ENCODE measurements at regions not wholly inside any gene's neighbourhood (a gene's known extent, or its start where the extent isn't known, plus 50 kb on each side); places are given as distances from the start of the nearest gene placed in this dataset.

- in situ Hi-C loops (cut with MboI; ENCODE audit: low sequenced_read_pairs), result no loop called here
These were observed 209.4 kb downstream of the DTWD2 start for GRCh38 chr5:118778941-118779340.

- in situ Hi-C loops (cut with MboI; ENCODE audit: low sequenced_read_pairs), result no loop called here
These were observed 211.1 kb downstream of the DTWD2 start for GRCh38 chr5:118777189-118777736.

- in situ Hi-C loops (cut with MboI; ENCODE audit: low sequenced_read_pairs), result no loop called here
These were observed 211.6 kb downstream of the DTWD2 start for GRCh38 chr5:118776755-118777154.

- in situ Hi-C loops (cut with MboI; ENCODE audit: low sequenced_read_pairs), result no loop called here
These were observed 212.4 kb downstream of the DTWD2 start for GRCh38 chr5:118775790-118776499.

GRCh38 chr5:118768607-118769175, 219.7 kb downstream of the DTWD2 start:
- in situ Hi-C loops (cut with MboI; ENCODE audit: low sequenced_read_pairs), result no loop called here

GRCh38 chr5:118762291-118762690, 226.1 kb downstream of the DTWD2 start:
- in situ Hi-C loops (cut with MboI; ENCODE audit: low sequenced_read_pairs), result no loop called here

- in situ Hi-C loops (cut with MboI; ENCODE audit: low sequenced_read_pairs), result no loop called here
These were observed 226.5 kb downstream of the DTWD2 start for GRCh38 chr5:118761814-118762213.

- in situ Hi-C loops (cut with MboI; ENCODE audit: low sequenced_read_pairs), result no loop called here
These were observed 235.4 kb downstream of the DTWD2 start for GRCh38 chr5:118752969-118753368.

- in situ Hi-C loops (cut with MboI; ENCODE audit: low sequenced_read_pairs), result no loop called here
These were observed 252.0 kb downstream of the DTWD2 start for GRCh38 chr5:118736396-118736795.

- in situ Hi-C loops (cut with MboI; ENCODE audit: low sequenced_read_pairs), result no loop called here
These were observed 255.0 kb downstream of the DTWD2 start for GRCh38 chr5:118733394-118733793.

- in situ Hi-C loops (cut with MboI; ENCODE audit: low sequenced_read_pairs), result no loop called here
These were observed 260.2 kb downstream of the DTWD2 start for GRCh38 chr5:118728191-118728590.

- in situ Hi-C loops (cut with MboI; ENCODE audit: low sequenced_read_pairs), result no loop called here
These were observed 261.5 kb downstream of the DTWD2 start for GRCh38 chr5:118726891-118727290.

- in situ Hi-C loops (cut with MboI; ENCODE audit: low sequenced_read_pairs), result no loop called here
These were observed 265.4 kb downstream of the DTWD2 start for GRCh38 chr5:118723021-118723338.

GRCh38 chr5:118722122-118723020, 266.0 kb downstream of the DTWD2 start:
- in situ Hi-C loops (cut with MboI; ENCODE audit: low sequenced_read_pairs), result no loop called here

- in situ Hi-C loops (cut with MboI; ENCODE audit: low sequenced_read_pairs), result no loop called here
These were observed 276.6 kb downstream of the DTWD2 start for GRCh38 chr5:118711727-118712126.

GRCh38 chr5:118705959-118706667, 282.2 kb downstream of the DTWD2 start:
- in situ Hi-C loops (cut with MboI; ENCODE audit: low sequenced_read_pairs), result no loop called here

- in situ Hi-C loops (cut with MboI; ENCODE audit: low sequenced_read_pairs), result no loop called here
These were observed 285.1 kb downstream of the DTWD2 start for GRCh38 chr5:118703241-118703640.

- in situ Hi-C loops (cut with MboI; ENCODE audit: low sequenced_read_pairs), result no loop called here
These were observed 286.6 kb downstream of the DTWD2 start for GRCh38 chr5:118701791-118702190.

- in situ Hi-C loops (cut with MboI; ENCODE audit: low sequenced_read_pairs), result no loop called here
These were observed 287.8 kb downstream of the DTWD2 start for GRCh38 chr5:118700510-118700909.

- in situ Hi-C loops (cut with MboI; ENCODE audit: low sequenced_read_pairs), result no loop called here
These were observed 289.6 kb downstream of the DTWD2 start for GRCh38 chr5:118698774-118699173.

GRCh38 chr5:118696076-118696475, 292.3 kb downstream of the DTWD2 start:
- in situ Hi-C loops (cut with MboI; ENCODE audit: low sequenced_read_pairs), result no loop called here
